Right forelimb (tissue), 1 donor: ENCODE measurements at regions not wholly inside any gene's neighbourhood (a gene's known extent, or its start where the extent isn't known, plus 50 kb on each side); places are given as distances from the start of the nearest gene placed in this dataset.
"Not testable (repeated sequence)": the region's sequence is repeated elsewhere in the genome, so short reads cannot be mapped to it uniquely, and the experiment has no call there.

Experiments used
- DNase-seq: peaks from one replicate; pipeline ENCODE4 v3.0.0-alpha.2; 2018

GRCh38 chrX:122586831-122587230, 597.2 kb upstream of the GRIA3 start:
- no peak for DNase-seq

GRCh38 chrX:122591546-122591945, 592.5 kb upstream of the GRIA3 start:
- no peak for DNase-seq

- DNase-seq = no peak
Measured at GRCh38 chrX:122596998-122597397, 587.1 kb upstream of the GRIA3 start.

- DNase-seq = no peak
Measured at GRCh38 chrX:122622795-122623194, 561.3 kb upstream of the GRIA3 start.

- DNase-seq = no peak
Measured at GRCh38 chrX:122625239-122625638, 558.8 kb upstream of the GRIA3 start.

- DNase-seq = no peak
Measured at GRCh38 chrX:122625821-122626220, 558.3 kb upstream of the GRIA3 start.

GRCh38 chrX:122626871-122627270, 557.2 kb upstream of the GRIA3 start:
- no peak for DNase-seq

- DNase-seq = no peak
Measured at GRCh38 chrX:122641136-122641535, 542.9 kb upstream of the GRIA3 start.

- no peak for DNase-seq
Measured at GRCh38 chrX:122641826-122642225, 542.3 kb upstream of the GRIA3 start.

- not testable (repeated sequence) for DNase-seq
Measured at GRCh38 chrX:122655256-122655655, 528.8 kb upstream of the GRIA3 start.

- DNase-seq = no peak
Measured at GRCh38 chrX:122666601-122667000, 517.5 kb upstream of the GRIA3 start.

- no peak for DNase-seq
Measured at GRCh38 chrX:122667667-122668066, 516.4 kb upstream of the GRIA3 start.

- DNase-seq = no peak
Measured at GRCh38 chrX:122703762-122704161, 480.3 kb upstream of the GRIA3 start.

GRCh38 chrX:122739770-122740169, 444.3 kb upstream of the GRIA3 start:
- DNase-seq = no peak

- DNase-seq = no peak
Measured at GRCh38 chrX:122770581-122770980, 413.5 kb upstream of the GRIA3 start.

GRCh38 chrX:122771933-122772332, 412.1 kb upstream of the GRIA3 start:
- DNase-seq = no peak

- DNase-seq = no peak
Measured at GRCh38 chrX:122777766-122778165, 406.3 kb upstream of the GRIA3 start.

- DNase-seq = no peak
Measured at GRCh38 chrX:122783918-122784317, 400.2 kb upstream of the GRIA3 start.

GRCh38 chrX:122787231-122787630, 396.8 kb upstream of the GRIA3 start:
- no peak for DNase-seq

GRCh38 chrX:122788216-122788615, 395.9 kb upstream of the GRIA3 start:
- DNase-seq = no peak

GRCh38 chrX:122790376-122791095, 393.5 kb upstream of the GRIA3 start:
- DNase-seq = no peak

- no peak for DNase-seq
Measured at GRCh38 chrX:122813876-122814275, 370.2 kb upstream of the GRIA3 start.

GRCh38 chrX:122816288-122816687, 367.8 kb upstream of the GRIA3 start:
- DNase-seq = no peak

- DNase-seq = no peak
Measured at GRCh38 chrX:122817321-122817955, 366.6 kb upstream of the GRIA3 start.

- DNase-seq = no peak
Measured at GRCh38 chrX:122818068-122818467, 366.0 kb upstream of the GRIA3 start.
